HG03108 (cell line): ENCODE measurements at regions not wholly inside any gene's neighbourhood (a gene's known extent, or its start where the extent isn't known, plus 50 kb on each side); places are given as distances from the start of the nearest gene placed in this dataset.

ENCODE experiments used
- ATAC-seq: cut with Tn5 transposase; IDR thresholded peaks from one replicate; pipeline ENCODE4 v1.9.1; 2021; ENCODE audit warnings: moderate library complexity; ENCODE audit not compliant: unreplicated experiment

DNA sequence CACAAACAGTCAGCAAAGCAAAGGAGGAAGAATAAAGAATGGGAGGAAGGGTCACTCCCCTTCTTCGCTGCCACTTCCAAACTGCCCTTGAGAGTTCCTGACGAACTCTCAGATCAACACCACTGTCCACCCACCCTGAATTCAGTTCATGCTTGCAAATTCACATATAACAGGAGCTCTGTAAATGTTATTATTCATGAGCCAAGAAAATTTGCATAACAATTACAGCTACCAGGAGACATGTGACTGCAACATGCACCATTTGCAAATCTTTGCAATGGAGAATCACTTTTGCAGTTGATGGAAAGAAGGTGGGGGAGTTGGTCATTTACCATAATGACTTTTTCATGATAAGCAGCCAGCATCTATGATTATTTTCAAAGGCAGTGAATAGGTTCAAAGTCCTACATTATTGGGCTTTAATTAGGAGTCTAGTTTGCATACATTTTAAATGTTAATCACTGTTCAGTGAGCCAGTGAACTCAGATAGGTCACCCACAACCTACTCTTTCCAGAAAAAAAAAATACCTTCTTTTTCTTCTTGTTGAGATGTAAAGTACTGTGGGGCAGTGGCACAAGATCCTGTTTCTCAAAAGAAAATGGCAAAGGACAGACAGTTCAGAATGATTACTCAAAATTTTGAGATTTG is 149.7 kb downstream of the CAAP1 start:
- ATAC-seq = no peak

GRCh38 chr9:26735160-26735559 is 157.4 kb downstream of the CAAP1 start:
- no peak for ATAC-seq

DNA sequence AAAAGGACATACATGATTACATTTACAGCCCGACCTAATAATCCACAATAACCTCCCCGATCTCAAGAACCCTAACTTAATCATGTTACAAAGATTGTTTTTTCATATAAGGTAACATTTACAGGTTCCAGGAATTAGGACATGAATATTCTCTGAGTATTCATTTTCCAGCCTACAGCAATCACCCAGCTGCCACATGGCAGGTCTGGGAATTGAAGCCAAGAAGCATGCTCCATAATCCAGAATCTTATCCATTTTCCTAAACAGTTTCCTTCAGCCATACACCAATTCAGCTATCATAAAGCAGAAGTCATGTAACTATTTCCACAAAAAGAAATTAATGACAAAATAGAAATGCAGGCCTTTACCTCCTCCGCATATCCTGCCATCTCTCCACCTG is 163.4 kb downstream of the CAAP1 start:
- no peak for ATAC-seq

DNA sequence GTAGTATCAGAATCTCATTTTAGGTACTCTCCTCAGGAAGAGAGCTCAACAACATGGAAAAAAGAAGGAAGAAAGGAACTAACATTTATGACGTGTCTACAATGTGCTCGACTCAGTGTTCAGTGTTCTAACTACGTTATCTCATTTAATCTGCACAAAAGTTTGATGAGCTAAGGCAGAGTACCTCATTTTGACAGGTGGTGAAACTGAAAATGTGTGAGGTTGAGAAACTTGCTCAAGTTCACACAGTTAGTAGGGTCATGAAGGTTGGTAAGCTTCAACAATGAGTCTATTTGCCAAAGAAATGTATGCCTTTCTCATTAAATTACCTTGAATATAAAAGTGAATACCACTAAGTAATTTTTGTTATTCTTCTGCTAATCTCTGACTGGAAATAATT is 165.1 kb downstream of the CAAP1 start:
- ATAC-seq = no peak

DNA sequence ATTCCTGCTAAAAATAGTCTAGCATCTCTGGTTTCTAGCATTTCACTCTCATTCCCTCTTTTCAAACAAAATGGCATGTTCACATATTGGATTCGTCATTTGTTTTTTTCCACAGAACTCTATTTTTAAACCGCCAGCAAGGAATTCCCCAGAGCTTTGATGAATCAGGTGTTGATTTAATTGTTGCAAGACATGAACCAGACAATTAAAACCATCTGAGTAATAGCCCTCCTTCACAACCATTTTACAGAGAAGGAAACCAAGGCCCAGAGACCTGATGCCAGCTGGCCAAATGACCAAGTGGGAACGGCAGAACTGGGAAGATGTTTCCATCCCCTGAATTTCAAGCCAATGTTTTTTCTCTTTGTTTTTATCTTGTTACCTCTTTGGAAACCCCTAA is 167.0 kb downstream of the CAAP1 start:
- no peak for ATAC-seq

DNA sequence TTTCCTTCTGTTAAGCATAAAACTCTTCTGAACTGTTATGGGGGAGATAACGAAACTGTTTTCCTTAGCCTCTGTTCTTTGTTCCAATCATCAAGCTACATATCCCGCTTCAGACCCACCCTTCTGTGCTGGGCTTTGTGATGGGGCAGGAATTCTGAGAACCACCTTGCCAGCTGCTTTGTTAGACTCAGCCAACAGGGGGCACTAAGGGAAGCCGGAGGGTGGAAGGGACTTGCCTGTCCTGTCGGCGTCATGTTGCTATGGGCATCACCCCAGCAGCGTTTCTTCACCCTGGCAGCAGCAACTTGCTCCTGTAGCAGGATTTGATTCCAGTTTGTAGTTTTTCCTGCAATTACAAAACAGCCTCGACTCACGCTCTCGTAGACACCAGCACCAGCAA is 169.1 kb downstream of the CAAP1 start:
- ATAC-seq = no peak

DNA sequence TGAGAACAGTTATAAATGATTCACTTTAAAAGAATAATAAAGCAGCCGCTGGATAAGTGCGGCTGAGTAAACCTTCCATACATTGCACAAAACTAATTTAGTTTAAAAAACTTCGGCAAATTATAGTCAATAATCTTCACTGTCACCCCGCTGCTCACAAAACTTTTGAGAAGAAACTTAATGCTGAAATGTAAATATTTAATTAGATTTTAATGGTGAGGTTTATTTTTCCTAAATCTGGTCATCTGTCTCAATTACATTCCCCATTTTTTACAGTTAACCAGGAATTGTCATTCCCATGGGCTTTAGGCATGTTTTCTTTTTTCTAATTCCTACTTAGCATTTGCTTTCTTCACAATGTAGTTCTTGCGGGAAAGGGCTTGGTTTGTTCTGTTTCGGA is 169.8 kb downstream of the CAAP1 start:
- ATAC-seq = no peak

GRCh38 chr9:26710008-26710407 is 182.6 kb downstream of the CAAP1 start:
- ATAC-seq = no peak

DNA sequence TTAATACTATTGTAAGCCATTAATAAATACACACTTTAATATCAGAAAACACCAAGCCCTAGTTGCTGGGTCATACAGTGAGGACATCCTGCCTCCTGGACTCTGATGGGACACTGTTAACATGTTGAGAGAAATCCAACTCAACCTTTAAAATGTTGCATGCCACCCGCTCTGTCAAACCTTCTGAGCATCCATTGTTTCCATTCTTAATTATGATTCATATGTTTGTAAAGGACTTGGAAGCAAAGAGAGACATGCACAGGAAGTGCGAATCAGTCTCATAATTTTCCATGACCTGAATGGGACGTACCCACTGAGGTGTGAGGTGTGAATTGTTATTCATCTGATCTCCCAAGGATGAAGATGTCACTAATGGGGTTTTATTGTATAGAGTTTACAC is 186.4 kb downstream of the CAAP1 start:
- no peak for ATAC-seq

DNA sequence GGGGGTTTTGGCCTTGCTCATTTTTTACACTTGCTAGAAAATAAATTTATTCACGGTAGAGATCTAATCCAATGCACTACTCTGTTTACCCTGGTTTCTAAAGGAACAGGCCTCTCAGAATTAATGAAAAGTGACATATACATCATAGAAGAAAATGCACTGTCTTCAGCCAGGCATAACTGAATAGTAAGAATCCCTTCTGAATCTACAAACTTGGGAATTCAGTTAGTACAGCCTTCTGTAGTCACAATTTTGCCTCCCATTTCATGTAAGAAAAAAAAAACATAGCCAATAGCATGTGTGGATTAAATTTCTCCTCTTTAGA is 197.3 kb downstream of the CAAP1 start:
- no peak for ATAC-seq

DNA sequence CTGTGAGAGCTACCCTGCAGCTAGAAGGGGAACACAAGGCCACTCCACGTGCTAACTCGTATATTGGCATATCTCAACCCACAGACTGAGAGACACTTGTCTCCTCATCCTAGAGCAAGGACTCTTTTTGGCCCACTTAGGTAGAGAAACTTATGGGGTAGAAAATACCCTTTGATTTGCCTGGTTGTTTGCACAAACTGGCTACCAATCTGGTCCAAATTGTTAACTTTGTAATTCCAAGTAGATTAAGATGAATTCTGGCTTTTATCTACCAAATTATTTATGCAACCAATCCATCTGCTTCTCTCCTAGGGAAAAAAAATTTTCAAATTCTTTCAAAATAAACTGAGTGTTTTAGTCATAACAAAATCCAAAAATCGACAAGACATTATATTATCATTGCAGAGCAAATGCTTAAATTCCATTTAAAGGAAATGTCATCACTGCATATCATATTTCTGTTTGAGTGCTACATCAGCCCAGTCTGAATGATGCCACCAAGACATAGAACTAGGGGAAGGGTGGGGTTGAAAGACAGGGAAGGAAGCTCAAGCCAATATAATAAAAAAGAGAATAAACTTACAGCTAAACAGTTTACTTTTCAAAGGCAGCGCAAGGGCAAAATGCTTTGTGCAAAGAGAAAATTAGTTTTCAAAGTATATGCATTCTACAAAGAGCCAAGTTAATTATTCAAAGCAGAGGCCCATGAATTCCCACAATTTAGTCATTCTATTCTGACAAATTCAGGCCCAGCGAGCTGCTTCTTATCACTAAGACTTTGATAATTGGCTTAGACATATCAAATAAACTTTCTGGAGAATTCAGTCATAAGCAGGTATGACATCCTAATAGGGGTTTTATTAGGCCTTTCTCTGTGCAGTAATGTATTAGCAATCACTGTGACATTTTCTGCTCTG is 198.0 kb downstream of the CAAP1 start:
- ATAC-seq = no peak

DNA sequence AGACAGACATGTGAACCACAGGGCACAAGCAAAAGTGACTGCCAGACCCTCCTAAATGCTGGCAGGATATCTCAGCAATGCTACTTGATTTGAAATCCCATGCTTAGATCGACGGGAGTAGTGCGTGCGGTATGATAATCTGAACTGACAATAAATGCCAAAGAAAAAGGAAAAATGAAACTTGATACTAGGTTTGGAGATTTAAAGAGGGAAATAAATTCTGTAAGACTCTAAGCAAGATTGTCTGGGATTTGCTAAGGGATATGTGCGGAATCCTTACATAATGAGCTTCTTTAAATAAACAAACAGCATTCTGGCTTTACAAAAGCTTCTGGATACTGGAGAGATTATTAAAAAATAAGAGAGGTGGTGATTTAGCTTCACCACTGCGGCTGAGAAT is 203.6 kb downstream of the CAAP1 start:
- no peak for ATAC-seq

DNA sequence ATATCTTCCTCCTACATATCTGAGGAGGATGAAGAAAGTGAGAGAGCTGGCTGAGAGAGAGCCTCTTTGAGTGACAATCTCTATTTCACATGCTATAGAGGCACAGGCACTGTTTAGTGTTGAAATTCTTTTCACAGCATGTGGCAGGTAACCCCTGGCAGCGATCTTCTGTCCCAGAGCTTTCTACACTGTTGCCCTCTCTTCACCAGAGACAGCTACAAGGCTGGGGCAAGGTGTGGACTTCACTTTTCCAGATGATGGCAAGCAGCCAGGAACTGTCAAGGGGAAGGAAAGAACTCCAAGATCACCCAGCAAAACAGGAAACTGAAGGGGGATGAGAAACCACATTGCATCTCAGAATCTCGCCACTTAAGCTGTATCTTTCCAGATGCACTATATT is 205.2 kb downstream of the CAAP1 start:
- no peak for ATAC-seq

GRCh38 chr9:26685818-26686217 is 206.8 kb downstream of the CAAP1 start:
- no peak for ATAC-seq

- no peak for ATAC-seq
These were observed 208.6 kb downstream of the CAAP1 start for GRCh38 chr9:26684029-26684428.

- ATAC-seq = no peak
These were observed 209.7 kb downstream of the CAAP1 start for GRCh38 chr9:26682796-26683496.

GRCh38 chr9:26682041-26682440 is 210.6 kb downstream of the CAAP1 start:
- ATAC-seq = no peak

GRCh38 chr9:26677965-26678706 is 214.5 kb downstream of the CAAP1 start:
- ATAC-seq = no peak

GRCh38 chr9:26675035-26675434 is 217.6 kb downstream of the CAAP1 start:
- no peak for ATAC-seq

GRCh38 chr9:26673261-26673660 is 219.3 kb downstream of the CAAP1 start:
- no peak for ATAC-seq
